Peyer's patch (tissue), 4 donors: ENCODE measurements at regions not wholly inside any gene's neighbourhood (a gene's known extent, or its start where the extent isn't known, plus 50 kb on each side); places are given as distances from the start of the nearest gene placed in this dataset.

Experiments used
- DNase-seq, 3 donors: peaks; one replicate each; pipeline ENCODE4 v3.0.0-alpha.2; 2017 to 2019
- H3K27ac ChIP-seq, 4 donors: fragments of 200-600 bp; sonication (generic); one replicate each; pipeline ENCODE4 v1.5.1; 2016 to 2019
- H3K27me3 ChIP-seq, 2 donors: fragments of 200-600 bp; sonication (generic); one replicate each; pipeline ENCODE4 v1.5.1; 2019
- H3K36me3 ChIP-seq, 3 donors: fragments of 200-600 bp; sonication (generic); one replicate each; pipeline ENCODE4 v1.5.1; 2016 to 2019
- H3K4me1 ChIP-seq, 4 donors: fragments of 200-600 bp; sonication (generic); one replicate each; pipeline ENCODE4 v1.5.1; 2016 to 2019
- H3K4me3 ChIP-seq, 4 donors: fragments of 200-600 bp; sonication (generic); 1 replicate in 3 of 4; 2 replicates in 1 of 4; pipeline ENCODE4 v1.5.1; 2016 to 2019; ENCODE audit warnings: mild to moderate bottlenecking in 1 of 4
- H3K9me3 ChIP-seq, 4 donors: fragments of 200-600 bp; sonication (generic); one replicate each; pipeline ENCODE4 v1.5.1; 2016 to 2019; ENCODE audit warnings: mild to moderate bottlenecking in 1 of 4
- POLR2A ChIP-seq, 2 donors: fragments of 450-650 bp; IDR thresholded peaks; one replicate each; pipeline ENCODE4 v1.5.1; 2017; ENCODE audit warnings: antibody characterized with exemption in 2 of 2, mild to moderate bottlenecking in 2 of 2, moderate library complexity in 2 of 2
- TF ChIP-seq, protein P1 (sequence below), 6 experiments: fragments of 450-650 bp in 4 of 6; fragments of 200-600 bp in 2 of 6; sonication (generic) in 1 of 6; IDR thresholded peaks; one replicate each; pipeline ENCODE4 v1.5.1; 2017 to 2019; ENCODE audit warnings: antibody characterized with exemption in 6 of 6, mild to moderate bottlenecking in 3 of 6, moderate library complexity in 1 of 6

DNA sequence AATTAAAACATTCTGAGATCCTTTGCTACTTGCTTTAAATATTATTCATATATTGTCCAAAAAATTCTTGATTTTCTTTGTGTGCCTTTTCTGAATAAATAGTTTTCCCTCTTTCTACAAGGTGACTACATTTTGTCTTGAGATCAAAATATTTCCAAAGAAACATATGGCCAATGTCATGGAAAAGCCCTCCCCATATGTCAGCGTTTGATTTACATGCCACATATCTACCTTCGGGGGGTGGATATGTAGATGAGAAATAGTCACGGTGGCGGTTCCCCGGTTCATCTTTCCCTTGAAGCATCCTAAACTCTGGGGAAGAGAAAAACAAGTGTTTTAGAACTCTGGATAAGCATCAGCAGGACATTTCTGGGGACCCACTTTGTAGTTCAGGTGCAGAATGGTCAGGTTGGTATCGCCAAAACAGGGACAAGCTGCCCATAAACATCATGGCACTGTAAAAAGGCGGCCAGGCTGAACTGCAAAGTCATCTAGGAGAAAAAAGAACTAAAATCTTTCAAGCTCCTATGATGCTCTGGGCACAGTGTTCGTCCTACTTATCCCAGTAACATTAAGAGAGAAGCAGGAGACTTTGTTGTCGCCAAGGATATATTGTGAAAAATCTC is 91.5 kb downstream of the MEX3B start:
- H3K9me3 ChIP-seq, result no peaks in the 10 kb centered on the region
- H3K4me3 ChIP-seq, result no peak overlapping the region
- H3K27ac ChIP-seq, result no peak overlapping the region
- no peaks in the 10 kb centered on the region for H3K36me3 ChIP-seq
- DNase-seq, result no peak
- no peaks in the 10 kb centered on the region for H3K27me3 ChIP-seq
- no peaks in the 10 kb centered on the region for H3K4me1 ChIP-seq
- TF ChIP-seq POLR2A (IDR thresholded peaks at IDR 0.05), result no peak
- TF ChIP-seq, protein P1, sequence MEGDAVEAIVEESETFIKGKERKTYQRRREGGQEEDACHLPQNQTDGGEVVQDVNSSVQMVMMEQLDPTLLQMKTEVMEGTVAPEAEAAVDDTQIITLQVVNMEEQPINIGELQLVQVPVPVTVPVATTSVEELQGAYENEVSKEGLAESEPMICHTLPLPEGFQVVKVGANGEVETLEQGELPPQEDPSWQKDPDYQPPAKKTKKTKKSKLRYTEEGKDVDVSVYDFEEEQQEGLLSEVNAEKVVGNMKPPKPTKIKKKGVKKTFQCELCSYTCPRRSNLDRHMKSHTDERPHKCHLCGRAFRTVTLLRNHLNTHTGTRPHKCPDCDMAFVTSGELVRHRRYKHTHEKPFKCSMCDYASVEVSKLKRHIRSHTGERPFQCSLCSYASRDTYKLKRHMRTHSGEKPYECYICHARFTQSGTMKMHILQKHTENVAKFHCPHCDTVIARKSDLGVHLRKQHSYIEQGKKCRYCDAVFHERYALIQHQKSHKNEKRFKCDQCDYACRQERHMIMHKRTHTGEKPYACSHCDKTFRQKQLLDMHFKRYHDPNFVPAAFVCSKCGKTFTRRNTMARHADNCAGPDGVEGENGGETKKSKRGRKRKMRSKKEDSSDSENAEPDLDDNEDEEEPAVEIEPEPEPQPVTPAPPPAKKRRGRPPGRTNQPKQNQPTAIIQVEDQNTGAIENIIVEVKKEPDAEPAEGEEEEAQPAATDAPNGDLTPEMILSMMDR (IDR thresholded peaks at IDR 0.05), result no peak

DNA sequence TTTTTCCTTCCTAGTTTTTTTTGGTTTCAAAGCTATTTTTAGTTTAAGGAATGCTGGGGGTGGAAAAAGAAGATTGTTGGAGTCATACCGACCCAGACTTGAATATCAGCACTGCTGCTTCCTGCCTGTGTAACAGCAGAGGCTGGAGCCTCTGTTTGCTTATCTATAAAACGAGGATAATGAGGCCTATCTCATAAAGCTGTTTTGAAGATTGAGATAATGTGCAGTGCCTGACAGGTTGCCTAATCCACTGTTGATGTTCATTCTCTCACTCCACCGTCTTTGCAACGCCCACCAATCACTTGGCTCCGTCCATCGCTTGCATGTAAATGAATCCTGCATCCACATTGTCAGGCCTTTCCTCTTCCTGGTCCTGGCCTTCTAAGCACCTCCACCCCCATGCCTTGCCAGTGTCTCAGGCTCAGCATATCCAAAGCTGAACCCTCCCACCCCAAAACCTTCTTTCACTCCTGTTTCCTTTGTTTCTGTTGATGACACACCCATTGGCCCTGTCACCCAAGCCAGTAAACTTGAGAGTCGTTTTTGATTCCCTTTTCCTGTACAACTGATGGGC is 94.9 kb downstream of the MEX3B start:
- TF ChIP-seq POLR2A (IDR thresholded peaks at IDR 0.05), result no peak
- TF ChIP-seq, protein P1 (IDR thresholded peaks at IDR 0.05), result no peak
- Histone ChIP-seq H3K4me3 (no peak overlapping the region), H3K9me3 (no peaks in the 10 kb centered on the region), H3K27ac (no peak overlapping the region), H3K4me1 (no peaks in the 10 kb centered on the region), H3K27me3 (no peaks in the 10 kb centered on the region), H3K36me3 (no peaks in the 10 kb centered on the region)
- no peak for DNase-seq

DNA sequence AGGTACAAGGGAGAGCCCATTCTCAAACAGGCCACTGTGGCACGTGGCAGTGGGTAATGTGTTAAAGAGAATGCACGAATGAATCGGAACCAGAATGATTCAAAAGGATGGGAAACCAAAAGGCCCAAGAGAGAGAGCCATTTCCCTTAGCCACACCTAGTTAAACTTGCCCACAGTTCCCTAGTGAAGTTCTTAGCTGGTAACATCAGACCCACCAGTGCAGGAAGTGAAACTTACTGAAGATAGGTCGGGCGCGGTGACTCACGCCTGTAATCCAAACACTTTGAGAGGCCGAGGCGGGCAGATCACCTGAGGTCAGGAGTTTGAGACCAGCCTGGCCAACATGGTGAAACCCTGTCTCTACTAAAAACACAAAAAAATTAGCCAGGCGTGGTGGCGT is 97.1 kb downstream of the MEX3B start:
- H3K4me1 ChIP-seq, result no peaks in the 10 kb centered on the region
- H3K36me3 ChIP-seq, result no peaks in the 10 kb centered on the region
- no peak for TF ChIP-seq POLR2A (IDR thresholded peaks at IDR 0.05)
- TF ChIP-seq, protein P1 (IDR thresholded peaks at IDR 0.05), result no peak
- no peaks in the 10 kb centered on the region for H3K9me3 ChIP-seq
- no peak overlapping the region for H3K4me3 ChIP-seq
- H3K27me3 ChIP-seq, result no peaks in the 10 kb centered on the region
- H3K27ac ChIP-seq, result no peak overlapping the region
- DNase-seq, result no peak

DNA sequence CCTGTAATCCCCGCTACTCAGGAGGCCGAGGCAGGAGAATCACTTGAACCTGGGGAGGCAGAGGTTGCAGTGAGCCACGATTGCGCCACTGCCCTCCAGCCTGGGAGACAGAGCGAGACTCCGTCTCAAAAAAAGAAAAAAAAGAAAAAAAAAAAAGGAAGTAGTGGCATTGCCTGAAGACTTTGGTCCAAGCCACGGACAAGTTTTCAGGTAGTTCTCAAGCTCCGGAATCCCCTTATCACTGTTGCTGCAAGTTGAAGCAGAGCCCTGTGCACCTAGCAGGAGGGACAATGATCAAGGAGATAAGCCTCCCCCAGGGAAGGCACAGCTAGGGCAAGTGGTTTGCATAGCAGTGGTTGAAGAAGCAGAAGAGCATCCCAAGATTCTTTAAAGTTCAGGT is 97.6 kb downstream of the MEX3B start:
- Histone ChIP-seq H3K4me1 (no peaks in the 10 kb centered on the region), H3K36me3 (no peaks in the 10 kb centered on the region), H3K27me3 (no peaks in the 10 kb centered on the region), H3K9me3 (no peaks in the 10 kb centered on the region), H3K27ac (no peak overlapping the region), H3K4me3 (no peak overlapping the region)
- no peak for DNase-seq
- TF ChIP-seq, protein P1 (IDR thresholded peaks at IDR 0.05), result no peak
- no peak for TF ChIP-seq POLR2A (IDR thresholded peaks at IDR 0.05)

DNA sequence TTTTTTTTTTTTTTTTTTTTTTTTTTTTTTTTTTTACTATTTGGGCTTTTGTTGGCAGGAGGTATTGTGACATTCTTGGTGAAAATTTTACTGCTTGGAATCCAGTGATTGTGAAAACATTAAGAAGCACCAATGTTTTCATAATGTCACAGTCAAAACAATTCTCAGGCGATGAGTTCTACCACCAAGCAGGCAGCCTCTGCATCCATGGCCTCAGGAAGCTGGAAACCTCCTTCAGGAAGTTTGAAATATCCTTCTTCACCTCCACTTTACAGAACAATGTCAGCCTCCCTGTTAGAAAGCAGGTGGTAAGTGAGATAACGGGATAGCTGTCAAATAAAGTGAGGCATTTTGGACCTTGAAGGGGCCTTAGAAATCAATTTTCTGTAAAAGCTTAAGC is 98.3 kb downstream of the MEX3B start:
- no peaks in the 10 kb centered on the region for H3K36me3 ChIP-seq
- H3K27ac ChIP-seq, result no peak overlapping the region
- H3K4me1 ChIP-seq, result no peaks in the 10 kb centered on the region
- no peaks in the 10 kb centered on the region for H3K9me3 ChIP-seq
- no peaks in the 10 kb centered on the region for H3K27me3 ChIP-seq
- no peak overlapping the region for H3K4me3 ChIP-seq
- DNase-seq, result no peak
- TF ChIP-seq, protein P1 (IDR thresholded peaks at IDR 0.05), result no peak
- no peak for TF ChIP-seq POLR2A (IDR thresholded peaks at IDR 0.05)
